ENCODE measurements at regions not wholly inside any gene's neighbourhood (a gene's known extent, or its start where the extent isn't known, plus 50 kb on each side); places are given as distances from the start of the nearest gene placed in this dataset.

- TF ChIP-seq CTCF (conservative IDR thresholded peaks at IDR 0.05; ENCODE audit: low read length) (no peak), EZH2phosphoT487 (IDR thresholded peaks at IDR 0.05; ENCODE audit: borderline replicate concordance) (no peak)
Observed at GRCh38 chr13:65597839-65598818, 1632.0 kb downstream of the PCDH9 start.

Measured in Loucy (cell line).